ENCODE measurements at regions not wholly inside any gene's neighbourhood (a gene's known extent, or its start where the extent isn't known, plus 50 kb on each side); places are given as distances from the start of the nearest gene placed in this dataset.

- no peak for TF ChIP-seq POLR2A (IDR thresholded peaks at IDR 0.05)
- no peak for TF ChIP-seq CTCF (IDR thresholded peaks at IDR 0.05)
- no peak for DNase-seq
- H3K27me3 ChIP-seq = no peaks in the 10 kb centered on the region
- no peaks in the 10 kb centered on the region for H3K36me3 ChIP-seq
- H3K9me3 ChIP-seq = no peaks in the 10 kb centered on the region
- WGBS, 2 donors (ENCODE audit: low coverage in 1 of 2) = 91 to 100% methylated on average over 2 of the region's 2 CpGs
- no peak overlapping the region for H3K4me3 ChIP-seq
- in situ Hi-C loops (cut with MboI; ENCODE audit: low pct_ligation_motif_present in 1 of 4, low pct_unique_long_range_greater_than_20kb in 1 of 4, low sequenced_read_pairs in 3 of 4) (no loop called here), intact Hi-C loops (cut with DNase I; ENCODE audit: low total_unique reads) (no loop called here)
- H3K4me1 ChIP-seq = no peaks in the 10 kb centered on the region
- H3K27ac ChIP-seq = no peak overlapping the region
Observed at GRCh38 chr4:23533859-23534258, 356.0 kb downstream of the PPARGC1A start.

- no peak for DNase-seq
- Histone ChIP-seq H3K9me3 (no peaks in the 10 kb centered on the region), H3K27ac (no peak overlapping the region), H3K4me1 (no peaks in the 10 kb centered on the region), H3K4me3 (no peak overlapping the region), H3K27me3 (no peaks in the 10 kb centered on the region), H3K36me3 (no peaks in the 10 kb centered on the region)
- 87 to 95% methylated on average over 3 of the region's 3 CpGs for WGBS, 2 donors (ENCODE audit: low coverage in 1 of 2)
- in situ Hi-C loops (cut with MboI; ENCODE audit: low pct_ligation_motif_present in 1 of 4, low pct_unique_long_range_greater_than_20kb in 1 of 4, low sequenced_read_pairs in 3 of 4) (no loop called here), intact Hi-C loops (cut with DNase I; ENCODE audit: low total_unique reads) (no loop called here)
- TF ChIP-seq POLR2AphosphoS5 (IDR thresholded peaks at IDR 0.05) = no peak
- TF ChIP-seq CTCF (IDR thresholded peaks at IDR 0.05) = no peak
- no peak for TF ChIP-seq POLR2A (IDR thresholded peaks at IDR 0.05)
Observed at GRCh38 chr4:23516716-23517115, 373.1 kb downstream of the PPARGC1A start.

- TF ChIP-seq POLR2A (IDR thresholded peaks at IDR 0.05) (no peak), EP300 (IDR thresholded peaks at IDR 0.05; ENCODE audit: low read depth) (no peak), CTCF (IDR thresholded peaks at IDR 0.05) (no peak), POLR2AphosphoS5 (IDR thresholded peaks at IDR 0.05) (no peak)
- Histone ChIP-seq H3K36me3 (no peaks in the 10 kb centered on the region), H3K27ac (no peak overlapping the region), H3K27me3 (no peaks in the 10 kb centered on the region), H3K9me3 (no peaks in the 10 kb centered on the region), H3K4me1 (no peaks in the 10 kb centered on the region), H3K4me3 (no peak overlapping the region)
- in situ Hi-C loops (cut with MboI; ENCODE audit: low pct_ligation_motif_present in 1 of 4, low pct_unique_long_range_greater_than_20kb in 1 of 4, low sequenced_read_pairs in 3 of 4) = no loop called here
- WGBS, 2 donors (ENCODE audit: low coverage in 1 of 2) = 63% methylated on average over 2 of the region's 2 CpGs; no CpG with 5 or more reads in 1 of the 2 donors
- DNase-seq = no peak
- intact Hi-C loops (cut with DNase I; ENCODE audit: low total_unique reads) = no loop called here
Observed at GRCh38 chr4:23504083-23504482, 385.8 kb downstream of the PPARGC1A start.

- H3K27ac ChIP-seq = no peak overlapping the region
- TF ChIP-seq POLR2A (IDR thresholded peaks at IDR 0.05) (no peak), EP300 (IDR thresholded peaks at IDR 0.05; ENCODE audit: low read depth) (no peak), POLR2AphosphoS5 (IDR thresholded peaks at IDR 0.05) (no peak), CTCF (IDR thresholded peaks at IDR 0.05) (no peak)
- in situ Hi-C loops (cut with MboI; ENCODE audit: low pct_ligation_motif_present in 1 of 4, low pct_unique_long_range_greater_than_20kb in 1 of 4, low sequenced_read_pairs in 3 of 4) = no loop called here
- DNase-seq = no peak
- H3K4me3 ChIP-seq = no peak overlapping the region
- intact Hi-C loops (cut with DNase I; ENCODE audit: low total_unique reads) = no loop called here
- no peaks in the 10 kb centered on the region for H3K27me3 ChIP-seq
- H3K9me3 ChIP-seq = no peaks in the 10 kb centered on the region
- H3K4me1 ChIP-seq = no peaks in the 10 kb centered on the region
- H3K36me3 ChIP-seq = no peaks in the 10 kb centered on the region
- 37 to 39% methylated on average over 3 of the region's 3 CpGs for WGBS, 2 donors (ENCODE audit: low coverage in 1 of 2)
Observed at GRCh38 chr4:23500894-23501449, 388.9 kb downstream of the PPARGC1A start.

Data from transverse colon (tissue), 4 donors.